Activated naive CD8-positive, alpha-beta T cell treated with anti-CD3 and anti-CD28 coated beads for 36 hours (primary cell): ENCODE measurements at regions not wholly inside any gene's neighbourhood (a gene's known extent, or its start where the extent isn't known, plus 50 kb on each side); places are given as distances from the start of the nearest gene placed in this dataset.

ENCODE experiments used
- DNase-seq: peaks from one replicate; pipeline ENCODE4 v3.0.0; 2021
- H3K27ac Mint-ChIP-seq: one replicate; pipeline ENCODE4 v1.8.0; 2022; ENCODE audit warnings: mild to moderate bottlenecking, moderate library complexity, mixed read lengths
- H3K27me3 Mint-ChIP-seq: one replicate; pipeline ENCODE4 v1.8.0; 2022; ENCODE audit warnings: mild to moderate bottlenecking, mixed read lengths
- H3K36me3 Mint-ChIP-seq: one replicate; pipeline ENCODE4 v1.8.0; 2021; ENCODE audit warnings: mild to moderate bottlenecking, mixed read lengths
- H3K4me1 Mint-ChIP-seq: one replicate; pipeline ENCODE4 v1.8.0; 2021; ENCODE audit warnings: mixed read lengths
- H3K4me3 Mint-ChIP-seq: one replicate; pipeline ENCODE4 v1.8.0; 2022; ENCODE audit warnings: mild to moderate bottlenecking, moderate library complexity, mixed read lengths
- H3K9me3 Mint-ChIP-seq: one replicate; pipeline ENCODE4 v1.8.0; 2022; ENCODE audit warnings: mixed read lengths

GRCh38 chr1:157288492-157288891 lies 150.3 kb upstream of the ETV3 start:
- no peaks in the 10 kb centered on the region for H3K9me3 Mint-ChIP-seq
- H3K27ac Mint-ChIP-seq = no peak overlapping the region
- H3K4me1 Mint-ChIP-seq = no peaks in the 10 kb centered on the region
- H3K4me3 Mint-ChIP-seq = no peak overlapping the region
- no peak for DNase-seq
- H3K27me3 Mint-ChIP-seq = peaks cover 26% of the 10 kb centered on the region
- H3K36me3 Mint-ChIP-seq = no peaks in the 10 kb centered on the region

- H3K27me3 Mint-ChIP-seq = peaks cover 27% of the 10 kb centered on the region
- no peaks in the 10 kb centered on the region for H3K36me3 Mint-ChIP-seq
- no peak overlapping the region for H3K27ac Mint-ChIP-seq
- no peaks in the 10 kb centered on the region for H3K9me3 Mint-ChIP-seq
- H3K4me3 Mint-ChIP-seq = no peak overlapping the region
- H3K4me1 Mint-ChIP-seq = no peaks in the 10 kb centered on the region
- DNase-seq = no peak
These were observed 149.8 kb upstream of the ETV3 start for GRCh38 chr1:157288006-157288405.

DNA sequence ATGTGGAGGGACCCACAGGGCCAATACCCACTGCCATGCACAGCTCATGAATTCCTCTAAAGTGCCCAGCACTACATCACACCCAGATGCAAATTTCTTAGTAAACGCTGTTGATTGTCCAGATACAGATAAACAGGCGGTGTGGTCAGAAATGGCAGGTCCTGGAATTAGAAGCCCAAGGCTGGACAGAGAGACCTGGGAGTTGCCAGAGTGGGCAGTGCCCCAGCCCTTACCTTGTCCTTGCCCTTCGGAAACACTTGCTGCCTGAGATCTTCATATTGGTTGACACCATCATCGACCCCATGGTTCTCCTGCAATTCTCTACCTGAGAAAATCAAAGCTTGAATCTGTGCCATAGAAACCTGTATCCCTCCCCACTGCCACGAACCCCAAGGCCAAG lies 149.3 kb upstream of the ETV3 start:
- Mint-ChIP-seq H3K27me3 (peaks cover 32% of the 10 kb centered on the region), H3K9me3 (no peaks in the 10 kb centered on the region)

DNA sequence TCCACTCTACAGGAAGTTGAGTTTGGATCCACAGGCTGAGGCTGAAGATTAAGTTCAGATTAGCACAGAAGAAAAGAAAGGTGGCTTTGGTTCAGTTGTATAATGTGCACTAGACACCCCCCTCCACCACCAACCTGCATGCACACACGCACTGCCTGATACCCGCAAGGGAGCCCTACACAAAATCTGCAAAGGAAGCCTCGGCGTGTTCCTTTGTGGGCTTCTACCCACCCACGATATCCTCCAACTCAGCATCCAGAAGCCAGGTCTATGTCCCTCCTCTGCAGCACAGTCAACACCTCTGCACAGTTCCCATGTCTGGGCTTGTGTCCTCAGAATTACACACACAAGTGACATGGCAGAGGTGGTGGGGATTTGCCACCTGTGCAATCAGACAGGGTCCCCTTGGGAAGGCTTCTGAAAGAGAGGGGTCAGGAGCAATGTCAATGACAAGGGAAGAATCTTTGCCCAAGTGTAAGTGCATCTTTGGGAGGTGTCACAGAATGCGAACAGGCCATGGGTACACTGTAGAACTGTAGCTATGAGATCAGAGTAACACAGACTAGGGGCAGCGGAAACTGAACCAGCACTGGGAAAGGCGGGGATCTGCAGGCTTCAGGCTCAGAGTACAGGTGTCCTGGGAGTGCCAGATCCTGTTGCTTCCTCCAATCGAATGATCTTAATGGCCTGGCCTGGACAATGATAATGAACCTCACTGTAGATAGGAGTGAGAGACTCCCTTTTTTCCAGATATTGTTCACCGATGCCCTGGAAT lies 148.6 kb upstream of the ETV3 start:
- H3K4me3 Mint-ChIP-seq = no peak overlapping the region

More for the DNA sequence above, 149.3 kb upstream of the ETV3 start:
- H3K36me3 Mint-ChIP-seq = no peaks in the 10 kb centered on the region
- no peak overlapping the region for H3K4me3 Mint-ChIP-seq
- no peak for DNase-seq
- no peak overlapping the region for H3K27ac Mint-ChIP-seq
- no peaks in the 10 kb centered on the region for H3K4me1 Mint-ChIP-seq

GRCh38 chr1:157286096-157286495 lies 147.9 kb upstream of the ETV3 start:
- peaks cover 41% of the 10 kb centered on the region for H3K27me3 Mint-ChIP-seq
- no peak for DNase-seq
- no peaks in the 10 kb centered on the region for H3K9me3 Mint-ChIP-seq
- H3K27ac Mint-ChIP-seq = no peak overlapping the region
- H3K36me3 Mint-ChIP-seq = no peaks in the 10 kb centered on the region
- H3K4me3 Mint-ChIP-seq = no peak overlapping the region
- H3K4me1 Mint-ChIP-seq = no peaks in the 10 kb centered on the region

More for the DNA sequence above, 148.6 kb upstream of the ETV3 start:
- no peak for DNase-seq
- Mint-ChIP-seq H3K4me1 (no peaks in the 10 kb centered on the region), H3K9me3 (no peaks in the 10 kb centered on the region), H3K36me3 (no peaks in the 10 kb centered on the region), H3K27ac (no peak overlapping the region), H3K27me3 (peaks cover 34% of the 10 kb centered on the region)

DNA sequence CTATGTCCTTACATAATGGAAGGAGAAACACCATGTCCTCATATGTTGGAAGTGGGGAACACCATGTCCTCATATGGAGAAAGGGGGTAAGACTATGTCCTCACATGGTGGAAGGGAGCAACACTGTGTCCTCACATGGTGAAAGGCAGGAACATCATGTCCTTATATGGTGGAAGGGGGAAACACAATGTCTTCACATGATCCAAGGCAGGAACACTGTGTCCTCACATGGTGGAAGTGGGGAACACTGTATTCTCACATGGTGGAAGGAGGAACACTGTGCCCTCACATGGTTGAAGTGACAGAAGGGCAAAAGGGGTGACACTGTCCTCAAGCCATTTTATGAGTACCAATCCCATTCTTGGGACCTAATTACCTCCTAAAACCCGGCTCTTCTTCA lies 146.3 kb upstream of the ETV3 start:
- DNase-seq = no peak
- Mint-ChIP-seq H3K4me3 (no peak overlapping the region), H3K27ac (no peak overlapping the region), H3K27me3 (peaks cover 42% of the 10 kb centered on the region), H3K4me1 (no peaks in the 10 kb centered on the region), H3K36me3 (no peaks in the 10 kb centered on the region), H3K9me3 (no peaks in the 10 kb centered on the region)

DNA sequence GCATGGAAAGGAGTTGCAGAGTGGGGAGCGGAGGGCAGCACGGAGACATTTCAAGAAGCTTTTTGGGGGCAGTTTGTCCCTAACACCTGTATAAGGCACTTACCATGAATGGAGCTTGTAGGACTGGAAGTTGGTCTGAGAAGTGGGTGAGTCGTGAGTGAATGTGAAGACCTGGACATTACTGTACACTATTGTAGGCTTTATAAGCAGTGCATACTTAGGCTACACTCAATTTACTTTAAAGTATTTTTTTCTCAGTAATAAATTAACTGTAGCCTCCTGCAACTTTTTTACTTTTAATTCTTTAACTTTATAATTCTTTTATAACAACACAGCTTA lies 141.6 kb upstream of the ETV3 start:
- Mint-ChIP-seq H3K27me3 (peaks cover 26% of the 10 kb centered on the region), H3K36me3 (no peaks in the 10 kb centered on the region), H3K27ac (no peak overlapping the region), H3K9me3 (no peaks in the 10 kb centered on the region), H3K4me1 (no peaks in the 10 kb centered on the region), H3K4me3 (no peak overlapping the region)
- DNase-seq = no peak

- Mint-ChIP-seq H3K4me1 (no peaks in the 10 kb centered on the region), H3K27ac (no peak overlapping the region), H3K4me3 (no peak overlapping the region), H3K27me3 (peaks cover 21% of the 10 kb centered on the region), H3K9me3 (no peaks in the 10 kb centered on the region), H3K36me3 (no peaks in the 10 kb centered on the region)
- DNase-seq = no peak
These were observed 141.1 kb upstream of the ETV3 start for GRCh38 chr1:157279138-157279801.

- H3K27me3 Mint-ChIP-seq = peaks cover 19% of the 10 kb centered on the region
- no peaks in the 10 kb centered on the region for H3K36me3 Mint-ChIP-seq
- DNase-seq = no peak
- no peaks in the 10 kb centered on the region for H3K4me1 Mint-ChIP-seq
- H3K4me3 Mint-ChIP-seq = no peak overlapping the region
- no peak overlapping the region for H3K27ac Mint-ChIP-seq
- no peaks in the 10 kb centered on the region for H3K9me3 Mint-ChIP-seq
These were observed 140.4 kb upstream of the ETV3 start for GRCh38 chr1:157278383-157279137.

- Mint-ChIP-seq H3K27me3 (peaks cover 18% of the 10 kb centered on the region), H3K9me3 (no peaks in the 10 kb centered on the region), H3K4me1 (no peaks in the 10 kb centered on the region)
These were observed 139.7 kb upstream of the ETV3 start for GRCh38 chr1:157277913-157278312.

DNA sequence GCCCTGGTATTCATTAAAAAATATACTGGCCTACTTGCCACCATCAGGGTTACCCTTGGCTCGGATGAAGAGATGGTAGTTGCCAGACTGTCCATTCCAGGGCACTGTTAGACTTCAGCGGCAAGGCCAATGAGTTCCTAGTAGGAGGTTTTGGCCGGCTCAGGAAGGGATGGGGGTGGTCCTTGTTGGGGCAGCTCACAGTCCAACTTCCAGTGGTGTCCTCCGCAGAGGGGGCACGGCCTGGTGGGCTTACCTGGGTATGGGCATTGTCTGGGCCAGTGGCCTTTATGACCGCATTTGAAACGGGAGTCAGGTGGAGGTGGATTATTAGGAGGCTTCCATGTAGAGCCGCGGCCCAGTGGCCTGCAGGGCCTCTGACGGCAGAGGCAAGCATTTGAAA lies 139.1 kb upstream of the ETV3 start:
- H3K27ac Mint-ChIP-seq = no peak overlapping the region
- DNase-seq = no peak
- H3K4me3 Mint-ChIP-seq = no peak overlapping the region
- no peaks in the 10 kb centered on the region for H3K36me3 Mint-ChIP-seq
- no peaks in the 10 kb centered on the region for H3K9me3 Mint-ChIP-seq
- peaks cover 12% of the 10 kb centered on the region for H3K27me3 Mint-ChIP-seq
- no peaks in the 10 kb centered on the region for H3K4me1 Mint-ChIP-seq

More at GRCh38 chr1:157277913-157278312, 139.7 kb upstream of the ETV3 start:
- no peaks in the 10 kb centered on the region for H3K36me3 Mint-ChIP-seq
- H3K4me3 Mint-ChIP-seq = no peak overlapping the region
- H3K27ac Mint-ChIP-seq = no peak overlapping the region
- DNase-seq = no peak

DNA sequence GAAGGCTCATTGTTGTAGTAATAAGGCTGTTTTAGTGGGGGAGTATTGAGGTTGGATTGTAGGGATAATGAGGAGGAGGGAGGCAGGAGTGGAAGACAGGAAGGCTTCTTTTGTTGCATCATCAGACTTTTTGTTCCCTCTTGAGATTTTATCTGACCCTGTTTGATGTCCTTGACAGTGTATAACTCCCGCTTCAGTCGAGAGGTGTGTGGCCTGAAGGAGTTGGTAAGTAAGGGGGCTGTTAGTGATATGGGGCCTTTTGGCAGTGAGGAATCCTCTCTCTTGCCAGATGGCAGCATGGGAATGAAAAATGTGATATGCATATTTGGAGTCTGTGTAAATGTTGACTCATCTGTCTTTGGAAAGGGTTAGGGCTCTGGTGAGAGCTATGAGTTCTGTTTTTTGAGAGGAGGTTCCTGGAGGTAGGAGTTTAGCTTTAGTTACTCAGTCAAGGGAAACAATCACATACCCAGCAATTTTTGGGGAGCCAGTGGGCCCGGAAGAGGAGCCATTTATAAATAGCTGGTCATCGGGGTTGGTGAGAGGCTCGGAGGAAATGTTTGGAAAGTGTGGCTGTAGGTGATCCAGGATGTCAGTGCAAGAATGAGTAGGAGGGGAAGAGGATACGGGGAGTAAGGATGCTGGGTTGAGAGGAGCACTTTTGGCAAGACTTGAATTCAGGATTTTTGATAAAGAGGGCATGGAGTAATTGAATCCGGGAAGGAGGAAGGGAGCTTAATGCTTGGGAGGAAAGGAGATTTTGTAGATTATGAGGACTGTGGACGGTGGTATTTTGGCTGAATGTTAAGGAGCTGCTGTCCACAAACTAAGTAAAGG lies 136.7 kb upstream of the ETV3 start:
- Mint-ChIP-seq H3K4me3 (no peak overlapping the region), H3K4me1 (no peaks in the 10 kb centered on the region), H3K9me3 (no peaks in the 10 kb centered on the region), H3K27me3 (peaks cover 8% of the 10 kb centered on the region), H3K27ac (no peak overlapping the region), H3K36me3 (no peaks in the 10 kb centered on the region)
- DNase-seq = no peak

DNA sequence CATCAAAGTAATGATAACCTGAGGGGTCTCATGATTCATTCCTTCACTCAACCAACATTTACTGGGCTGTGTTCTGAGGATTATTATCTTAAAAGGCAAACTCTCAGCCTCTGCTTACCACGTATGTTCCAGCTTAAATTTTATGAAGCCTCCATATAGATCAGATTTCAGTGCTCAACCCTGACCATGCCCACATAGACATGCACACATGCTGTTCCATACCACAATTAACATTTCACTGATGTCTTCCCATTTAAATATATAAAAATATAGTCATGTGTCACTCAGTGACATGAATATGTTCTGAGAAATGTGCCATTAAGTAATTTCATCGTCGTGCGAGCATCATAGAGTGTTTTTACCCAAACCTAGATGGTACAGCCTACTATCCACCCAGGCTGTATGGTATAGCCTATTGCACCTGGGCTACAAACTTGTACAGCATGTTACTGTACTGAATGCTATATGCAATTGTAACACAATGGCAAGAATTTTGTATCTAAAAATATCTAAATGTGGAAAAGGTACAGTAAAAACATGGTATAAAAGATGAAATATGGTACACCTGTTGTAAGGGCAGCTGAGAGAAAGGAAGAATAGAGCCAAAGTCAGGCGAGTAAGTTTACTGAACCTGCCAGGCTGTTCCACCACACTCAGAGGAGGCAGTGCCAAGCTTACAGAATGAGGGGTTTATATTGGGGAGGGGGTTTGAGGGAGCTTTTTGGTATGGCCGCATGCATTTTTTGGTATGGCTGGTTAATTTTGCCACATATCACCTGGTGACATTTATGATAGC lies 134.7 kb upstream of the ETV3 start:
- Mint-ChIP-seq H3K27ac (no peak overlapping the region), H3K4me3 (no peak overlapping the region), H3K36me3 (no peaks in the 10 kb centered on the region), H3K9me3 (no peaks in the 10 kb centered on the region), H3K4me1 (no peaks in the 10 kb centered on the region), H3K27me3 (peaks cover 11% of the 10 kb centered on the region)
- DNase-seq = no peak

DNA sequence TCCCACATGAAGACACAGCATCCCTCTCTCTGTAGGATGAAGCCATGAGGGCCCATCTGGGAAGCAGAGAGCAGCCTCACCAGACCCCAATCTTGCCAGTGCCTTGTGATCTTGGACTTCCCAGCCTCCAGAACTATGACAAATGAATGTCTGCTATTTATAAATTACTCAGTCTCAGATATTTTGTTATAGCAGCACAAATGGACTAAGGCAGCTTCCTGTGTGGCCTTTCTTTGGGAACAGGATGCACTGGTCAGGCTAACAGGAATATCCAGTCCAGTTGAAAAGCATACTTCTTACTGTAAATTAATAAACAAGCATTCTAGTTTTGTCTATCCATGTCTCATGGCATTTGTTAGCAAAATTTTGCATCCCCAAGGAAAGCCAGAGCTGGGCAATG lies 134.1 kb upstream of the ETV3 start:
- Mint-ChIP-seq H3K27ac (no peak overlapping the region), H3K27me3 (peaks cover 11% of the 10 kb centered on the region), H3K36me3 (no peaks in the 10 kb centered on the region), H3K4me1 (no peaks in the 10 kb centered on the region), H3K4me3 (no peak overlapping the region), H3K9me3 (no peaks in the 10 kb centered on the region)
- DNase-seq = no peak
